T47D (cell line): ENCODE measurements at regions not wholly inside any gene's neighbourhood (a gene's known extent, or its start where the extent isn't known, plus 50 kb on each side); places are given as distances from the start of the nearest gene placed in this dataset.

Source experiments
- DNase-seq, 2 experiments: peaks; one replicate each; pipeline versions ENCODE4 v3.0.0 to v3.0.0-alpha.2; 2011 to 2012; ENCODE audit warnings: low read depth in 1 of 2, low spot score in 1 of 2
- JUND ChIP-seq: IDR thresholded peaks from 2 replicates; pipeline ENCODE4 v1.6.1; 2012; ENCODE audit warnings: low read depth
- in situ Hi-C: cut with HindIII; loops from 2 replicates; pipeline ENCODE4 v1.10.0; 2016; ENCODE audit warnings: low sequenced_read_pairs, low pct_unique_long_range_greater_than_20kb

DNA sequence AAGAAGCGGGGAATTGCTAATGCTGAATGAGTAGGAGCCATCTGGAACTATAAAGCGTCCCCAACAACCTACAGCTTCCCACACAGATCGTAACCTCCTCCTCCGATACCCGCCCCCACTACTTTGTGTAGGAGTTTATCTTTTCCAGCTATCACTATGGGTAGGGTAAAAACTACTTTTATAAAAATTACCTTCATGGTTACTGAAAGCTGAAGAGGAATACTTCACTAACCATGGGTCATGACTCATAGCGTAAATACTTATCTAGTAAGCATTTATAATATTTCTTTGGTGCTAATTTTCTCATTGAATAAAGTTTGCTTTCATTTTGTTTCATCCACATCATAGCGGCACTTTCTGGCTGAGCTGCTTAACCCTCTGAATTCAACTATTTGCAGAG, 79.4 kb upstream of the TNIP3 start:
- in situ Hi-C loops: no loop called here

GRCh38 chr4:121242188-121242750, 78.1 kb upstream of the TNIP3 start:
- in situ Hi-C loops: no loop called here
- no peak for TF ChIP-seq JUND
- DNase-seq: no peak

More for the DNA sequence above, 79.4 kb upstream of the TNIP3 start:
- no peak for TF ChIP-seq JUND
- DNase-seq: no peak

DNA sequence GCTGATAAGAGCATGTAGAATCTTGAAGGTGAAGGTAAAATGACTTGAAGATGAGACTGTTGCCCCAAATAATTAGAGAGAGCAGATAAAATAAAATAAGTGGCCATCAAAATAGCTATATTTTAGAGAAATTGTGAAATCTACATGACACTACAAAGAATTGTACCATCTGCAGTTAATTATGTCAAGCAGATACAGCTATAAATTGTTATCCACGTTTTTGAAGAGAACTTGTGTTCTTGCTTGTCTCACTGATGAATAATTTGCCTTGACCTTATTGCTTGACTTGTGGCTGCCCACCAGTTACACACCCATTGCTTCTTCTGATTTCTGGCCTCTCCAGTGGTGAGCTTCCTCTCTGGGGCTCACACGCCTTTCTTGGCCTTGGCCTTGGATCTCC, 75.8 kb upstream of the TNIP3 start:
- DNase-seq: no peak
- no peak for TF ChIP-seq JUND
- in situ Hi-C loops: no loop called here

DNA sequence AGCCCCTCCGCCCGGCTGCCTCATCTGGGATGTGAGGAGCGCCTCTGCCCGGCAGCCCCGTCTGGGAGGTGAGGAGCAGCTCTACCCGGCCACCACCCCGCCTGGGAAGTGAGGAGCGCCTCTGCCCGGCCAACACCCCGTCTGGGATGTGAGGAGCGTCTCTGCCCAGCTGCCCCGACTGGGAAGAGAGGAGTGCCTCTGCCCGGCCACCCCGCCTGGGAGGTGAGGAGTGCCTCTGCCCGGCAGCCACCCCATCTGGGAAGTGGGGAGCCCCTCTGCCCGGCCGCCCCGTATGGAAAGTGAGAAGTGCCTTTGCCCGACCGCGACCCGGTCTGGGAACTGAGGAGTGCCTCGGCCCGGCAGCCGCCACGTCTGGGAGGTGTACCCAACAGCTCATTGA, 74.3 kb upstream of the TNIP3 start:
- in situ Hi-C loops: no loop called here
- DNase-seq: no peak
- TF ChIP-seq JUND: no peak

DNA sequence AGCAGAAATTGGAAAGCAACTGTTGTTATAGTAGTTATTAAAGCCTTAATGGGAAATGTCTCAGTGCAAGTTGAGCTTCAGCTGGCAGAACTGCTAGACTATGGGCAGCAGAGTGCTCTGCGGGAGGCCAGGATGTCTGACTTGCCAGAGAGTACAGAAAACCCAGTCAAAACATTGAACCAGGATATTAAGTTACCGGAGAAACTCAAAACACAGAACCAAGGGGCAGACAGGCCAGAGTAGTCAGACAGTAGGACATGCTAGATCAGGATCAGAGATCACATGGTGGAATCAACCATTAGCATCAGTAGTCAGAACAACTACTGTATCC, 72.9 kb upstream of the TNIP3 start:
- DNase-seq: no peak
- in situ Hi-C loops: no loop called here

DNA sequence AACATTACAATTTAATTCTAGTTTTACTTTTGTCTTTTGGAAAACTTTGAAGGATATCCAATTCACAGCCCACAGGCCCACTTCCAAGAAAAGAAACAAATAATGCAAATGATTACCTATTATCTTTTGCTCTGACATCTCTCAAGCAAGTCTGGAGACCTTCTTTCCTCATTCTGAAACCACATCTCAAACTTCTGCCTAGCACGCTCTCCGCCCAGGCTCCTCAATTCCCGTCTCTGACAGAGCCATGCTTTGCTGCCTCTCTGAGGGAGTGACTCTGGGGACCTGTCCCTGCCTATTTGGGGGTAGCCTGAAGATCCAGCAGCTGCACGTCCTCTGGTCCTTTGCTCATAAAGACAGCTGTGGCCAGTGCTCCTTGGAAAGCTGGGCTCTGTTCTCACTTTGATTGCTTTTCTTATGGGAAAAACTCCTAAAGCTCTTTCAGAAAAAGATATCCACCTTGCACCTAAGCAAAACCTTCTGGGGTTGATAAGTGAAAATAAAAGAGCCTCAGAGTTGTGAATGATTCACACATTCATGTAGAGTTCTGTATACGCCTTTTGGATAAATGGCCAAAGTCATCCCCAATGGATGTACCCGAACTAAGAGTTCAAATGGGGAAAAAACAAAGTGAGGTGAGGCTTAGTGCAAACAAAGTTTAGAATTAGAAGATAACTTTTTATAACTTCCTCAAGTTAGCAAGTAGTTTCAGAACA, 72.4 kb upstream of the TNIP3 start:
- TF ChIP-seq JUND: no peak
- DNase-seq: no peak
- in situ Hi-C loops: no loop called here

More for the DNA sequence above, 72.9 kb upstream of the TNIP3 start:
- TF ChIP-seq JUND: no peak

DNA sequence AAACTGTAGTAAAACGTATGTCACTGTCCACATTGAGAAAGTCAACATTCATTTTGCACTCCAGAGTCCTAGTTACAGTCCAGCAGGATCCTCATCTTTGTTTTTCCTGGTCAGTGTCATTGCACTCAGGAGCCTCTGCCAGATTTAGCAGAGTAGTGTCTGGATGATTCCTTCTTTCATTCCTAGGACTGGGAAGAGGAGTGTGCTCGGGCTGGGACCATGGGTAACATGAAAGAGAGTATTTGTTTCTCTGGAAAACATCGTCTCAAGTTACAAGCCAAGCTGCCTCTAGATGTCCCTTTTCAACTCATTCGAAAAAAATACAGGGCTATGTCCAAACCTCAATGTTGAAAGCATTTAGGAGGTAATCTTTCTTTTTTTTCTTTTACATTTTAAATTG, 69.9 kb upstream of the TNIP3 start:
- no peak for DNase-seq
- in situ Hi-C loops: no loop called here
- TF ChIP-seq JUND: no peak

GRCh38 chr4:121229993-121230392, 65.9 kb upstream of the TNIP3 start:
- in situ Hi-C loops: no loop called here
- TF ChIP-seq JUND: no peak

DNA sequence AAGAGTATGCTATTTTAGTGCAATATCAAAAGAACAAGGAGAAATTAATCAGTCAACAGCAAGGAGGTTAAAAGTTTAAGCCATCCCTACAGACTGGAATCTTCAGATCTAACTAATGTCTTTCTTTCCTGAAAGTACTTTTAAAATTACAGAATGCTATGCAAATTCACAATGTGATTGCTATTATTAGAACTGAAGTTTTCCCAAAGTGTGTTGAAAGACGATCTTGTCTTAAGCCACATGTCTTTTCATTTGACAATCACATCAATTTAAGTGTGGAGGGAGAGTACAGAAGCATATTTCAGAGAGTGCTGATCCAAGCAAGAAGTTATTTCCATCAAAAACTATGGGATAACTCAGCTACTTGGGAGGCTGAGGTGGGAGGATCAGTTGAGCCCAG, 64.7 kb upstream of the TNIP3 start:
- no peak for DNase-seq
- in situ Hi-C loops: no loop called here
- no peak for TF ChIP-seq JUND

More at GRCh38 chr4:121229993-121230392, 65.9 kb upstream of the TNIP3 start:
- DNase-seq: no peak

DNA sequence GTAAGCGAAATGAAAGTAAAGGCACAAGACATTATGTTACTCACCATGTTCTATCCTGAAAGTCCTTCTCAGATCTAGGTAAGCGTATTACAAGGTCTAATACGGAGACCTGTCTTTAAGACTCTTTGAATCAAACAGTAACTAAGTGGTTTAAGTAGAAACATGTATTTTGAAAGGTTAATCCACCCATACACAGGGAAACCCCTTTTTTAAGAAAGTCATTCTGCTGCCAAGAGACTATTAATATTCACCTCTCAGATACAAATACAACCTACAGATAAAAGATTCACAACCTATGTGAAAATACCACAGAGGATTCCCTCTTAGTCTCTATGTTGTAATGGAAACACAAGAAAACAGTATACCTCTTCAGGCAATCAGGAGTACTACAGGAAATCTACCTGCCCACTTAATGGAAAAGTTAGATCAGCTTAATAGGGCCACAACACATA, 63.2 kb upstream of the TNIP3 start:
- in situ Hi-C loops: no loop called here
- TF ChIP-seq JUND: no peak
- DNase-seq: no peak

DNA sequence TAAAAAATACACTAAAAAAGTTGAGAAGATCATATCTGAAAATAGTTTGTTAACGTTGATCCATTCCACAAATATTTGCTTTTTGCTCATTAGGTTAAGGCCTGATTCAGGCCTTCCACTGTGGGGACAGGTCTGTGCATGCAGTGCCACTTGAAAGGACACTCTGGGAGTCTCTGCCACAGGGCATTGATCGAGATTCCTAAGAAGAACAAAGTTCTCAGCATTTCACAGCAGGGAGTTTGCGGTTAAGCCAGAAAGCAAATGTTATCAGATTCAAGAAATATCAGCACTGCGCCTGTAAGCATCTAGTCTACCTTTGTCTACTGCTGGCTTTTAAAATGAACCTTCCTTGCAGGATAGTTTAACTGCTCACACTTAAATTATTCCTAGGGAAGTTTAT, 62.2 kb upstream of the TNIP3 start:
- in situ Hi-C loops: no loop called here
- peak in 1 of 2 experiments; percentile 2 for DNase-seq
- TF ChIP-seq JUND: no peak

DNA sequence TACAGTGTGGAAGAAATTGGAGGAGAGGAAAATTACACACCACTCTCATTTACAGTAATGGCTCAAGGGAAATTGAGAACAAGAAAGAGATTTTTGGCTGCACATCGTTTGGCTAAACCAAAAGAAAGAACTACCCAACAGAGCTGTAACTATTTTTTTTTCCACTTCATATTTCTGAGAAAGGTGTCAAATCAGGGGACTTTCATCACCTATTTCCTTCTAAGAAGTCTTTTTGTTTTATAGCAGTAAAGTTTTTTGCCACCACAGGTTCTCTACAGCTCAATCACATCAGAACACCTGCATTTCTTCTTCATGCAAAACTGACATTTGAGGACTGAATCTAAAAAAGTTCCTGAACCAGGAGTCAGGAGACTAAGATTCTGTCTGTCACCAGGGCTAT, 57.5 kb upstream of the TNIP3 start:
- no peak for TF ChIP-seq JUND
- DNase-seq: no peak
- in situ Hi-C loops: no loop called here

- in situ Hi-C loops: no loop called here
- no peak for TF ChIP-seq JUND
- no peak for DNase-seq
Observed at GRCh38 chr4:121221201-121221600, 57.1 kb upstream of the TNIP3 start.

GRCh38 chr4:121220698-121221097, 56.6 kb upstream of the TNIP3 start:
- TF ChIP-seq JUND: no peak
- no peak for DNase-seq
- in situ Hi-C loops: no loop called here
